Colonic mucosa (tissue), 4 donors: ENCODE measurements at regions not wholly inside any gene's neighbourhood (a gene's known extent, or its start where the extent isn't known, plus 50 kb on each side); places are given as distances from the start of the nearest gene placed in this dataset.

Source experiments
- DNase-seq: peaks from one replicate; pipeline ENCODE4 v3.0.0-alpha.2; 2020
- H3K27ac ChIP-seq: fragments of 200-600 bp; one replicate; pipeline ENCODE4 v1.8.0; 2021
- H3K27me3 ChIP-seq: fragments of 200-600 bp; one replicate; pipeline ENCODE4 v1.8.0; 2021
- H3K36me3 ChIP-seq: fragments of 200-600 bp; one replicate; pipeline ENCODE4 v1.8.0; 2021
- H3K4me1 ChIP-seq: fragments of 200-600 bp; one replicate; pipeline ENCODE4 v1.8.0; 2021; ENCODE audit warnings: mild to moderate bottlenecking
- H3K4me3 ChIP-seq: fragments of 200-600 bp; one replicate; pipeline ENCODE4 v1.8.0; 2021
- H3K9ac ChIP-seq, 2 donors: one replicate each; pipeline ENCODE4 v1.7.0; 2013; ENCODE audit warnings: control low read depth in 2 of 2, low read depth in 2 of 2, low read length in 2 of 2
- H3K9me3 ChIP-seq: fragments of 200-600 bp; one replicate; pipeline ENCODE4 v1.8.0; 2021
- intact Hi-C: fragments of 100-400 bp; cut with DNase I; formaldehyde crosslinking; loops from one replicate; pipeline ENCODE4 v1.14.1; 2022
- TF ChIP-seq, protein P1 (sequence below): fragments of 200-600 bp; IDR thresholded peaks from one replicate; pipeline ENCODE4 v1.8.0; 2022; ENCODE audit warnings: antibody characterized with exemption, mild to moderate bottlenecking
- donor health status: healthy.
- donor health status: DM: no; HTN: no; CAD: no.
- donor health status: DM: no; HTN: no; CAD: no.

DNA sequence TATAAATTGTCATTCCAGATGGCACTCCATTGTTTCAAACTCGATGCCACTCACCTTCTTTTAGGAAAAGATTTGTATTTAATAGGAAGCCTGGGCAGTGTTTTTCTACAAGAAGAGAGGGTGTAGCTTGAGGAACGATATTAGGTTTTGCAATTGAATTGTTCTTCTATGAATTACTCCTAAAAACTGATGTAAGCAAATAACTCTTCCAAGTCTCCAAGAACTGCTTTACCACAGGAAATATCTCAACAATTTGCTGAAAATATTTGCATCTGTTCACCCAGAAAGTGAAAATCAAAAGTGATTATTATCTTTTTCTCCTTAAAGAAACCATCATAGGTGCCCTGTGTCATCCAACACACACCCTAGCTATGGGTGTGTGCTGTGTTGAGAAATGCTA is 261.3 kb upstream of the MEOX2 start:
- TF ChIP-seq, protein P1, sequence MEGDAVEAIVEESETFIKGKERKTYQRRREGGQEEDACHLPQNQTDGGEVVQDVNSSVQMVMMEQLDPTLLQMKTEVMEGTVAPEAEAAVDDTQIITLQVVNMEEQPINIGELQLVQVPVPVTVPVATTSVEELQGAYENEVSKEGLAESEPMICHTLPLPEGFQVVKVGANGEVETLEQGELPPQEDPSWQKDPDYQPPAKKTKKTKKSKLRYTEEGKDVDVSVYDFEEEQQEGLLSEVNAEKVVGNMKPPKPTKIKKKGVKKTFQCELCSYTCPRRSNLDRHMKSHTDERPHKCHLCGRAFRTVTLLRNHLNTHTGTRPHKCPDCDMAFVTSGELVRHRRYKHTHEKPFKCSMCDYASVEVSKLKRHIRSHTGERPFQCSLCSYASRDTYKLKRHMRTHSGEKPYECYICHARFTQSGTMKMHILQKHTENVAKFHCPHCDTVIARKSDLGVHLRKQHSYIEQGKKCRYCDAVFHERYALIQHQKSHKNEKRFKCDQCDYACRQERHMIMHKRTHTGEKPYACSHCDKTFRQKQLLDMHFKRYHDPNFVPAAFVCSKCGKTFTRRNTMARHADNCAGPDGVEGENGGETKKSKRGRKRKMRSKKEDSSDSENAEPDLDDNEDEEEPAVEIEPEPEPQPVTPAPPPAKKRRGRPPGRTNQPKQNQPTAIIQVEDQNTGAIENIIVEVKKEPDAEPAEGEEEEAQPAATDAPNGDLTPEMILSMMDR, result no peak
- Histone ChIP-seq H3K36me3 (no peaks in the 10 kb centered on the region), H3K4me3 (no peak overlapping the region), H3K4me1 (no peaks in the 10 kb centered on the region), H3K9me3 (no peaks in the 10 kb centered on the region), H3K9ac (no peak overlapping the region), H3K27me3 (no peaks in the 10 kb centered on the region), H3K27ac (no peak overlapping the region)
- DNase-seq, result no peak
- intact Hi-C loops, result no loop called here

DNA sequence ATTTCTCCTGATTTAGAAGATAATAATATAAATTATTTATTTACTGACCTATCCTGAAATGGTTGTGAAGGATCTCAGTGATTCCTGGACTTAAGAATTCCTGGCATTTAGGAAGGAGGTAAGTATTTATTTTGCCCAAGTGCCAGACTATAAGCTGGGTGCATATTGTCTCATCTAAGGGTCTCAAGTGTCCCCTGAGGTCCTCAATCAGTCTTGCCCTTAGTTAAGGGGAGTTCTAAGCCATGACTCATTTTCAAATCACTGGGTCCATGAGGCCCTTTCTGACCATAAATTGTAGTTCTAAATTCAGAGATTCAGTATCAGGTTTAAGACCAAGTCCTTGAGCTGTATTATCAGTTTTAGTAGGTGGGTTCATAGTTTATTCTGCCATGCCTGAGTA is 251.6 kb upstream of the MEOX2 start:
- Histone ChIP-seq H3K27ac (no peak overlapping the region), H3K9ac (no peak overlapping the region), H3K4me3 (no peak overlapping the region), H3K9me3 (no peaks in the 10 kb centered on the region), H3K27me3 (no peaks in the 10 kb centered on the region), H3K36me3 (no peaks in the 10 kb centered on the region), H3K4me1 (no peaks in the 10 kb centered on the region)
- TF ChIP-seq, protein P1, result no peak
- intact Hi-C loops, result no loop called here
- no peak for DNase-seq

DNA sequence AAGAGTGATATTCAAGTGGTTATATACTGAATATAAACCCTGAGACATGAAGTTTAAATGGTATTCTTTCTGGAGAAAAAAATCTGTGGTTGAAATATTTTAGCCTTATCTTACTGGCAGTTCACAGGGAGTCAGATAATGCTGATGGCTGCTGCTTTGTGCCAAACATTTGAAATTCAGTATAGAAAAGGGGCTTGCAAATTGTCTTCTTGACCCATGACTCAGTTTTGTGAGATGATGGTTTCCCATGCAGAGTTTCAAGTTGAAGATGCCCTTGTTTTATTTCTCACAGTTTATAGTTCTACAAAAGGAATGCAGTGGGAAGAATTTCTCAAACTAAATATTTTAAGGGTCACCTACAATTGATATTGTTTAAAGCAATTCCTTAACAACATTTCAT is 251.1 kb upstream of the MEOX2 start:
- Histone ChIP-seq H3K36me3 (no peaks in the 10 kb centered on the region), H3K27ac (no peak overlapping the region), H3K4me1 (no peaks in the 10 kb centered on the region), H3K9me3 (no peaks in the 10 kb centered on the region), H3K4me3 (no peak overlapping the region), H3K9ac (no peak overlapping the region), H3K27me3 (no peaks in the 10 kb centered on the region)
- DNase-seq, result no peak
- intact Hi-C loops, result no loop called here
- TF ChIP-seq, protein P1, result no peak

DNA sequence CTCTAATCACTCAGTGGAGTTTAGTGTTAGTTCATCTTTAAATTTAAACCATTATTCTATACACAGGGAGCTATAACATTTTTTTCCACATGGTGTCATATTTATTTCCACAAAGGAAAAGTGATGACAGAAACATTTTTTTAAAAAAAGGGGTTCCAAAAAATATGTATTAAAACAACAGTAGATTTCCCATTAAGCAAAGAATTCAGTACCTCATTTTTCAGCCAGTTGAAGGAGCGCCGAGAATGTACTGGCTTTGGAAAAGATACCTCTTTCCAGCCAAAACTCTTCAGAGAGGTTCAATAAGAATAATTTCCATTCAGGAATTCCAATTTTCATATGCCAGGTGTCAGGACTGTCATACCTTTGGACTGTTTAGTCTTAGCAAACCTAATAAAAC is 250.5 kb upstream of the MEOX2 start:
- Histone ChIP-seq H3K36me3 (no peaks in the 10 kb centered on the region), H3K27me3 (no peaks in the 10 kb centered on the region), H3K9ac (no peak overlapping the region), H3K4me3 (no peak overlapping the region), H3K4me1 (no peaks in the 10 kb centered on the region), H3K9me3 (no peaks in the 10 kb centered on the region), H3K27ac (no peak overlapping the region)
- TF ChIP-seq, protein P1, result no peak
- intact Hi-C loops, result no loop called here
- no peak for DNase-seq

DNA sequence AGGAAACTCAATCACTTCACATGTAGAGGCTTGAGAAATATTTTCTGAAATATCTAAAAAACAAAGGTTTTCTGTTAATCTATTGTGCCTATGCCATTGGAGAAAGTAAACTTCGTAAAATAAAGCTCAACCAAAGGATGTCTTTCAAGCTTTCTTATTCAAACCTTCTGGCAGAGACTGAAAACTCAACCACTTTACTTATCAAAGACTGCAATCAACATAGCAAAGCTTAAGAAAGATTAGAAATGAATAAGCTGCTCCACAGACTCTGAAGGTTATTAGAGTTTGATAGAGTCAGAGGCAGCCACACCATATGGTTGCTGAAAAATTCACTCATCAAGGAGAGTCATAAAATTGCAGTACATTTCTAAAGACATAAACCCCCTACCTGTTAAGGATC is 245.8 kb upstream of the MEOX2 start:
- Histone ChIP-seq H3K27ac (no peak overlapping the region), H3K9me3 (no peaks in the 10 kb centered on the region), H3K27me3 (no peaks in the 10 kb centered on the region), H3K36me3 (no peaks in the 10 kb centered on the region), H3K9ac (no peak overlapping the region), H3K4me1 (no peaks in the 10 kb centered on the region), H3K4me3 (no peak overlapping the region)
- TF ChIP-seq, protein P1, result no peak
- no peak for DNase-seq
- intact Hi-C loops, result no loop called here

DNA sequence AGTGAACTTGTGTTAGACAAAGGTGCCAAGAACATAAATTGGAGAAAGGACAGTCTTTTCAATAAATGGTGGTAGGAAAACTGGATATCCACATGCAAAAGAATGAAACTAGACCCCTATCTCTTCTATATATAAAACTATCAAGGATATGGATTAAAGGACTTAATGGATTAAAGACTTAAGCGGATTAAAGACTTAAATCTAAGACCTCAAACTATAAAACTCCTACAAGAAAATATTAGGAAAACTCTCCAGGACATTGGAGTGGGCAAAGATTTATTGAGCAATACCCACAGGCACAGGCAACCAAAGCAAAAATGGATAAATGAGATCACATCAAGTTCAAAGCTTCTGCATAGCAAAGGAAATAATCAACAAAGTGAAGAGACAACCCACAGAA is 242.9 kb upstream of the MEOX2 start:
- H3K9ac ChIP-seq, result no peak overlapping the region
- intact Hi-C loops, result no loop called here
- H3K4me3 ChIP-seq, result no peak overlapping the region
- no peak for DNase-seq
- H3K27ac ChIP-seq, result no peak overlapping the region
- H3K36me3 ChIP-seq, result no peaks in the 10 kb centered on the region
- TF ChIP-seq, protein P1, result no peak
- no peaks in the 10 kb centered on the region for H3K4me1 ChIP-seq
- H3K9me3 ChIP-seq, result no peaks in the 10 kb centered on the region
- no peaks in the 10 kb centered on the region for H3K27me3 ChIP-seq
